SU-DHL-6 (cell line): ENCODE measurements at regions not wholly inside any gene's neighbourhood (a gene's known extent, or its start where the extent isn't known, plus 50 kb on each side); places are given as distances from the start of the nearest gene placed in this dataset.
"Not testable (repeated sequence)": the region's sequence is repeated elsewhere in the genome, so short reads cannot be mapped to it uniquely, and the experiment has no call there.

Experiments used
- H2AFZ ChIP-seq: fragments of 200-600 bp; sonication (generic); 2 replicates; pipeline ENCODE4 v1.6.1; 2014; ENCODE audit warnings: low read depth, mild to moderate bottlenecking, moderate library complexity, mixed read lengths, antibody characterized with exemption, low read length; ENCODE audit not compliant: severe bottlenecking
- H3F3A ChIP-seq: fragments of 200-600 bp; shearing (Covaris generic); 2 replicates; pipeline ENCODE4 v1.6.0; 2016; ENCODE audit warnings: antibody characterized with exemption, mild to moderate bottlenecking; ENCODE audit not compliant: insufficient read depth
- H3K27ac ChIP-seq: fragments of 200-600 bp; sonication (generic); 2 replicates; pipeline ENCODE4 v1.5.1; 2016; ENCODE audit warnings: low read depth, mild to moderate bottlenecking, low read length, moderate library complexity, mixed read lengths
- H3K27me3 ChIP-seq: fragments of 200-600 bp; sonication (generic), shearing (Covaris generic); 2 replicates; pipeline ENCODE4 v1.6.0; 2014; ENCODE audit warnings: mild to moderate bottlenecking, low read length
- H3K36me3 ChIP-seq: fragments of 200-600 bp; sonication (generic); 2 replicates; pipeline ENCODE4 v1.6.1; 2014; ENCODE audit warnings: mild to moderate bottlenecking, low read length, mixed read lengths
- H3K4me2 ChIP-seq: fragments of 300-600, 200-600 bp; shearing (Covaris generic), sonication (generic); 2 replicates; pipeline ENCODE4 v1.6.0; 2014; ENCODE audit warnings: low read length, low read depth, mild to moderate bottlenecking; ENCODE audit not compliant: poor library complexity, severe bottlenecking
- H3K4me3 ChIP-seq: fragments of 200-600 bp; sonication (generic); 2 replicates; pipeline ENCODE4 v1.5.1; 2014; ENCODE audit warnings: antibody characterized with exemption, low read length, mild to moderate bottlenecking, mixed read lengths; ENCODE audit not compliant: insufficient read depth, poor library complexity, severe bottlenecking
- H3K79me2 ChIP-seq: fragments of 200-600 bp; sonication (generic); 2 replicates; pipeline ENCODE4 v1.6.1; 2014; ENCODE audit warnings: mild to moderate bottlenecking, low read length, moderate library complexity; ENCODE audit not compliant: insufficient read depth
- H3K9ac ChIP-seq: fragments of 200-600 bp; sonication (generic); 2 replicates; pipeline ENCODE4 v1.7.0; 2014; ENCODE audit warnings: mild to moderate bottlenecking, low read length
- H3K9me2 ChIP-seq: fragments of 200-600 bp; sonication (generic); replicated peaks from 2 replicates; pipeline ENCODE4 v1.6.1; 2014; ENCODE audit warnings: low read length; ENCODE audit not compliant: insufficient read depth
- H3K9me3 ChIP-seq: fragments of 200-600 bp; sonication (generic); 2 replicates; pipeline ENCODE4 v1.6.1; 2014; ENCODE audit warnings: low read length, mixed read lengths; ENCODE audit not compliant: insufficient read depth
- H4K20me1 ChIP-seq: fragments of 200-600 bp; sonication (generic); 2 replicates; pipeline ENCODE4 v1.6.1; 2014; ENCODE audit warnings: low read depth, mild to moderate bottlenecking, antibody characterized with exemption, low read length, moderate library complexity, mixed read lengths
- EZH2phosphoT487 ChIP-seq: fragments of 200-600 bp; sonication (generic), shearing (Covaris generic); conservative IDR thresholded peaks from 2 replicates; pipeline ENCODE4 v1.6.1; 2018; ENCODE audit warnings: mild to moderate bottlenecking, antibody characterized with exemption, low read length, moderate library complexity, mixed read lengths
- TF ChIP-seq, protein P1 (sequence below): fragments of 200-600 bp; sonication (generic); IDR thresholded peaks from one replicate; pipeline ENCODE4 v1.5.1; 2017; ENCODE audit warnings: antibody characterized with exemption, mild to moderate bottlenecking, low read length, moderate library complexity; ENCODE audit not compliant: insufficient read depth, poor library complexity, severe bottlenecking

DNA sequence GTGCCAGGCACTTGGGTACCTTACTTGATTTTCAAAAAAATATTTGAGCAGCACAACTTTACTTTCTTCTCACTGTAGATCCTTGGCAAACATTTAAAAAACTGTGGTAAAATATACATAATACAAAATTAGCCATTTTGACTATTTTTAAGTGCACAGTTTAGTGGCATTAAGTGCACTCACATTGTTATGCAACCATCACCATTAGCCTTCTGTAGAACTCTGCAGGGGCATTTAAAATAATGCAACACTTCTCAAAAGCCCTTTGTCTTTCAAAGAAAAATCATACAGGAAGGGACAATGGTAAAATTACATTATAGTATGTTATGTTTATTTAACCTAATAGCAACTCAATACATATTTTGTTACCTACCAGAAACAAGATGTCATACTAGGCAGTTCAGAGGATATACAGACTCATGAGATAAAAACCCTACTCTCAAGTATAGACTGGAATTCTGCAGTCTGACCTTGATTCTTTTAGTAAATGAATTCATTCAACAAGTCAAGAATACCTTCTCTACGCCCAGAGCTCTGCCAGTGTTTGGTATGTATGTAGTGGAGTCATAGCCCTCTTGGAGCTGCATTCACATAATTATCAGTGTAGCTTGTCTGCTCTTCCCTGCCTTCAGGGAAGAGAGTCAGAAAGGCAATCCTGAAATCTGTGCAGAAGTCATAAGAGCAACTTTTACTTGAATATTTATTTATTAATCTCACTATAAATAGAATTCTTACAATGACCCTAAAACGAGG, 74.0 kb upstream of the ARRDC3 start:
- H3K9ac ChIP-seq = no peak overlapping the region
- no peaks in the 10 kb centered on the region for H3F3A ChIP-seq
- H4K20me1 ChIP-seq = no peaks in the 10 kb centered on the region
- no peak overlapping the region for H3K4me3 ChIP-seq
- no peaks in the 10 kb centered on the region for H3K79me2 ChIP-seq
- no peaks in the 10 kb centered on the region for H3K9me2 ChIP-seq
- H3K36me3 ChIP-seq = no peaks in the 10 kb centered on the region
- TF ChIP-seq, protein P1, sequence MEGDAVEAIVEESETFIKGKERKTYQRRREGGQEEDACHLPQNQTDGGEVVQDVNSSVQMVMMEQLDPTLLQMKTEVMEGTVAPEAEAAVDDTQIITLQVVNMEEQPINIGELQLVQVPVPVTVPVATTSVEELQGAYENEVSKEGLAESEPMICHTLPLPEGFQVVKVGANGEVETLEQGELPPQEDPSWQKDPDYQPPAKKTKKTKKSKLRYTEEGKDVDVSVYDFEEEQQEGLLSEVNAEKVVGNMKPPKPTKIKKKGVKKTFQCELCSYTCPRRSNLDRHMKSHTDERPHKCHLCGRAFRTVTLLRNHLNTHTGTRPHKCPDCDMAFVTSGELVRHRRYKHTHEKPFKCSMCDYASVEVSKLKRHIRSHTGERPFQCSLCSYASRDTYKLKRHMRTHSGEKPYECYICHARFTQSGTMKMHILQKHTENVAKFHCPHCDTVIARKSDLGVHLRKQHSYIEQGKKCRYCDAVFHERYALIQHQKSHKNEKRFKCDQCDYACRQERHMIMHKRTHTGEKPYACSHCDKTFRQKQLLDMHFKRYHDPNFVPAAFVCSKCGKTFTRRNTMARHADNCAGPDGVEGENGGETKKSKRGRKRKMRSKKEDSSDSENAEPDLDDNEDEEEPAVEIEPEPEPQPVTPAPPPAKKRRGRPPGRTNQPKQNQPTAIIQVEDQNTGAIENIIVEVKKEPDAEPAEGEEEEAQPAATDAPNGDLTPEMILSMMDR = no peak
- TF ChIP-seq EZH2phosphoT487 = no peak
- no peaks in the 10 kb centered on the region for H3K9me3 ChIP-seq
- H2AFZ ChIP-seq = no peak overlapping the region
- no peak overlapping the region for H3K27ac ChIP-seq
- no peaks in the 10 kb centered on the region for H3K27me3 ChIP-seq
- no peak overlapping the region for H3K4me2 ChIP-seq

DNA sequence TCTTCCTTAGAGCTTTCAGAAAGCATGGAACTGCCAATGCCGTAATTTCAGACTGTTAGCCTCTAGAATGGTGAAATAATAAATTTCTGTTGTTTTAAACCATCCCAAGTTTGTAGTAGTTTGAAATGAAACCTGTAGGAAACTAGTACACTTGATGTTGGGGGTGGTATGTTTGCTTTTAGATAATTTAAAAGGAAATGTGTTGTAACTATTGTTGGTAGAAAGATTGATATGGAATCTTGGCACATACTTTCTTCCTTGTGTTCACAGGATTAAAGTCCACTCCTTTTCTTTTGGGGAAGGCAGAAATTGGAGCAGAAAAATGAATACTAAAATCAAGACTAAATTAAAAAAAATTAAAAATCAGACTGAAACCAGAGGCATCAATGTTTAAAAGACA, 66.0 kb upstream of the ARRDC3 start:
- no peaks in the 10 kb centered on the region for H3F3A ChIP-seq
- H3K36me3 ChIP-seq = no peaks in the 10 kb centered on the region
- no peak overlapping the region for H3K4me2 ChIP-seq
- H3K9me3 ChIP-seq = no peaks in the 10 kb centered on the region
- H3K9me2 ChIP-seq = no peaks in the 10 kb centered on the region
- H3K27ac ChIP-seq = no peak overlapping the region
- H4K20me1 ChIP-seq = no peaks in the 10 kb centered on the region
- no peaks in the 10 kb centered on the region for H3K27me3 ChIP-seq
- no peak overlapping the region for H3K4me3 ChIP-seq
- H2AFZ ChIP-seq = no peak overlapping the region
- TF ChIP-seq EZH2phosphoT487 = no peak
- TF ChIP-seq, protein P1 = no peak
- no peak overlapping the region for H3K9ac ChIP-seq
- no peaks in the 10 kb centered on the region for H3K79me2 ChIP-seq

DNA sequence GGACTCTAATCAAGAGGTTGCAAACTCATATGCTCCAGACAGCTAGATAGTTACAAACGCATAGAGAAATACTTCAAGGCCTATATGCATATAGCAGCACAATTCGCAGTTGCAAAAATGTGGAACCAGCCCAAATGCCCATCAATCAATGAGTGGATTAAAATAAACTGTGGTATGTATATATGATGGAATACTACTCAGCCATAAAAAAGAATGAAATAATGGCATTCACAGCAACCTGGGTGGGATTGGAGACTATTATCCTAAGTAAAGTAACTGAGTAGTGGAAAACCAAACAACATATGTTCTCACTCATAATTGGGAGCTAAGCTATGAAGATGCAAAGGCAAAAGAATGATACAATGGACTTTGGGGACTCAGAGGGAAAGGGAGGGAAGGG, 65.0 kb upstream of the ARRDC3 start:
- not testable (repeated sequence) for H3F3A ChIP-seq, H3K4me3 ChIP-seq, H3K9me2 ChIP-seq, H3K9ac ChIP-seq, H3K36me3 ChIP-seq, H3K27me3 ChIP-seq, H3K9me3 ChIP-seq, H4K20me1 ChIP-seq, H2AFZ ChIP-seq, H3K4me2 ChIP-seq, H3K79me2 ChIP-seq, H3K27ac ChIP-seq

DNA sequence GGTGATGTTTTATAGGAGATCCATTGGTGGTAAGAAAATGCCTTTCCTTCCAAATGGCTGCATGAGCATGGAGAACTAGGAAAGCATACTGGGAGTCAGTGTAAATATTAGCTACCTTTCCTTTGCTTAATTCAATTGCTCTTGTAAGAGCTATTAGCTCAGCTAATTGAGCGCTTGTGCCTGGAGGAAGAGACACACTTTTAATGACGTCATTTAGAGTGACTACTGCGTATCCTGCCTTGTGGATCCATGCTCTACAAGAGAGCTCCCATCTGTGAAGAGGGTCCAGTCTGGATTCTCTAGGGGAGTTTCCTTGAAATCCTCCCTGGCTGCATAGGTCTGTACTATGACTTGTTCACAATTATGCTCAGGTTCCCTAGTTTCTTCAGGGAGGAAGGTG, 63.8 kb upstream of the ARRDC3 start:
- not testable (repeated sequence) for H3K27me3 ChIP-seq, H3K79me2 ChIP-seq, H3F3A ChIP-seq, H3K9me3 ChIP-seq, H3K9ac ChIP-seq, H3K4me2 ChIP-seq, H3K4me3 ChIP-seq, H3K36me3 ChIP-seq, H3K9me2 ChIP-seq, H2AFZ ChIP-seq, H4K20me1 ChIP-seq, H3K27ac ChIP-seq
